HG02798 (cell line): ENCODE measurements at regions not wholly inside any gene's neighbourhood (a gene's known extent, or its start where the extent isn't known, plus 50 kb on each side); places are given as distances from the start of the nearest gene placed in this dataset.
"Not testable (repeated sequence)": the region's sequence is repeated elsewhere in the genome, so short reads cannot be mapped to it uniquely, and the experiment has no call there.

ENCODE experiments used
- ATAC-seq: cut with Tn5 transposase; IDR thresholded peaks from one replicate; pipeline ENCODE4 v1.9.1; 2021; ENCODE audit warnings: mild to moderate bottlenecking; ENCODE audit not compliant: unreplicated experiment, poor library complexity

- no peak for ATAC-seq
Measured at GRCh38 chr9:126162611-126163381, 163.8 kb upstream of the MVB12B start.

- no peak for ATAC-seq
Measured at GRCh38 chr9:126164796-126165525, 161.7 kb upstream of the MVB12B start.

GRCh38 chr9:126165755-126166154 is 160.9 kb upstream of the MVB12B start:
- ATAC-seq: no peak

- ATAC-seq: no peak
Measured at GRCh38 chr9:126166291-126166690, 160.3 kb upstream of the MVB12B start.

DNA sequence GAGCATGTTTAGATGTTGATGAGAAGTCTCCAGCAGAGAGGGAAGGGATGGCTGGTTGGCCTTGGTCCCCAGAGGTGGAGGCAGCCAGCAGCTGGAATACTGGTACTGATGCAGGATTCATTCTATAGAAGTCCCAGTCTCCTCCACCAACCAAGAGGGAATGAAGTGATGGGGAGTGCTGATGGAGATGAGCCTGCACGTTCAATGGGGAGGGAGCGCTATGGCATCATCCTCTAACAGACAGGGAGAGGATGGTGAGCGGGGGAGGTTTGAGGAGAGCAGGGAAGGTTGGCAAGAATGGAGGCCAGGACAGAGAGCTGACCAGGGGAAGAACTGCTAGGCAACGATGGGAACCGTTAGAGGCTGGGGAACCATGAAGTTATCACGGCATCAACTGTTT is 159.8 kb upstream of the MVB12B start:
- ATAC-seq: no peak

- no peak for ATAC-seq
Measured at GRCh38 chr9:126169736-126170135, 156.9 kb upstream of the MVB12B start.

GRCh38 chr9:126170286-126170823 is 156.3 kb upstream of the MVB12B start:
- no peak for ATAC-seq

DNA sequence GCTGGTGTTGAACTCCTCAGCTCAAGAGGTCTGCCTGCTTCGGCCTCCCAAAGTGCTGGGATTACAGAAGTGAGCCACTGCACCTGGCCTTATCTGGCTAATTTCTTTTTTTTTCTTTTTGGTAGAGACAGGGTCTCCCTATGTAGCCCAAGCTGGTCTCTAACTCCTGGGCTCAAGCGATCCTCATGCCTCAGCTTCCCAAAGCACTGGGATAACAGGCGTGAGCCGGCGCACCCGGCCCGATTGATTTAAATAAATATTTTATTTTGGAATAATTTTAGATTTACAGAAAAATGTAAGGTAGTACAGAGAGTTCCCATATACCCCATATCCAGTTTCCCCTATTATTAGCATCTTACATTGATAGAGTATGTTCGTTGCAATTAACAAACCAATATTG is 155.0 kb upstream of the MVB12B start:
- no peak for ATAC-seq

- ATAC-seq: no peak
Measured at GRCh38 chr9:126173401-126173800, 153.2 kb upstream of the MVB12B start.

DNA sequence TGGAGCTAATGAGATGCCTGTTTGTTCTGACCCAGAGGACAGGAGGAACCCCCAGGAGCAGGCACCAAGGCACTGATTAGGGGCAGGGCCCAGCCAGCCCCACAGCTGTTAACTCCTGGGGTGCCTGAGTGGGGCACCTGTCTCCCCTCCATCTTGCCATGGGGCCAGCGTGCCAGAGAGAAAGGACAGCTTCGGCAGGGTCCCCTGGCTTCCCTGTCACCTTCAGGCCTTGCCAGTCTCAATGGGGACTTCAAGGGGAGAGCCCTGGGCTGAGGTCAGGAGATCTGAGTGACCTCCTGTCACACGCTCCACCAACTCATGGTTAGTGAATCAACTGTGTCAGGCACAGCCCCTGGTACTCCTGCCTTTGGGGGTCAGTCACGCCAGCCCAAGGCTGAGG is 152.7 kb upstream of the MVB12B start:
- ATAC-seq: no peak

DNA sequence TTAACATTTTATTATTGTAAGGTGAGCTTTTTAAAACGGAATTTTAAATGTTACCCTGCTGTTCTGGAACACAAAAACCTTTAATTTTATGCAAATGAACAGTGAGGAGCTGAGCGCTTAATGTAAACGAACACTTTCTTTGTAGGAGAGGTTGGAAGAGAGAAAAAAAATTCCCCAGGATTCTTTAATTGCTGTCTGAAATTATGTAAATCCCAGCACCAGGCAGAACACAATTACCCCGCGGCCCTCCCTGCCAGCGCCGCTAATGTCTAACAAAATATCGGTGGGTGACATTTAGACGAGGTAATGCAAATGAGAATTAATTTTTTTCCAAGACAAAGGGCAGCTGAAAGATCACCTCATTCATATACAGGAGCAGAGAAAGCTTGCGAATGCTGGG is 143.4 kb upstream of the MVB12B start:
- ATAC-seq: no peak

- ATAC-seq: not testable (repeated sequence)
Measured at GRCh38 chr9:126190994-126191393, 135.6 kb upstream of the MVB12B start.

DNA sequence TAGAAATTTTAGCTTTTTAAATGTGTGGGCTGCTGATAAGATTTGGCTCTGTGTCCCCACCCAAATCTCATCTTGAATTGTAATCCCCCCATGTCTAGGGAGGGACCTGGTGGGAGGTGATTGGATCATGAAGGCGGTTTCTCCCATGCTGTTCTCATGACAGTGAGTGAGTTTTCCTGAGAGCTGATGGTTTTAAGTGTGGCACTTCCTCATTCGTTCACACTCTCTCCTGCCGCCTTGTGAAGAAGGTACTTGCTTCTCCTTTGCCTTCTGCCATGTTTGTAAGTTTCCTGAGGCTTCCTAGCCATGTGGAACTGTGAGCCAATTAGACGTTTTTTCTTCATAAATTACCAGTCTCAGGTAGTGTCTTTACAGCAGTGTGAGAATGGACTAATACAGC is 127.8 kb upstream of the MVB12B start:
- ATAC-seq: no peak

DNA sequence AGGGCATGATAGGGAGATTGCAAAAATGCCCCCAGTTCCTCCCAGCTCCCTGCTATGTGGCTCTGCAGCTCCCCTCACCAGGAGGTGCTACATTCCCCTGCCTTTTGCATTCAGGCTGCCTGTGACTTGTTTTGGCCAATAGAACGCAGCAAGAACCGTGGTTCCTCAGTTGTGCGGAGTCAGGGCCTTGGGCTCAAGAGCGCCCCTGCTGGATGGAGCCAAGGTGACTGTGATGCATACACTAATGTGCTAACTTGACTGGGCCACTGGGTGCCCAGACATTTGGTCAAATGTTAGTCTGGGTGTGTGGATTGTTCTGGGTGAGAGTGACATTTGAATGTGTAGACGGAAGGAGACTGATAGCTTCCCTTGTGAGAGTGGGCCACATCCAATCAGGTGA is 123.3 kb upstream of the MVB12B start:
- ATAC-seq: no peak

GRCh38 chr9:126204197-126204596 is 122.4 kb upstream of the MVB12B start:
- ATAC-seq: no peak

GRCh38 chr9:126204708-126205225 is 121.9 kb upstream of the MVB12B start:
- ATAC-seq: no peak

DNA sequence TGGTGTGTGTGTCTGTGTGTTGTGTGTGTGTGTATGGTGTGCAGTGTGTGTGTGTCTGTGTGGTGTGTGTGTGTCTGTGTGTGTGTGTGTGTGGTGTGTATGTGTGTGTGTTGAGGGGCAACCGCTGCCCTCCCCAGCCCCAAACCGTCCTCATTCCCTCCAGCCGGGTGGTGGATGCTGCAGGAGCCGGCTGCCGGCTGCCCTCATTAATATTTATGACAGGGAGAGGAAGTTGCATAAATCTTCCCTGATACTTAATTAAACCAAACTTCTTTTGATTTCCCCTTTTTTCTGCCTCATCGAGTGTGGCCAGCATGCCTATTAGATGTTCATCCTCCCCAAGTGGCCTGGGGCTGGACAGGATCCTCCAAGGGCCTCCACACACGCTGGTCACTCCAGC is 121.4 kb upstream of the MVB12B start:
- no peak for ATAC-seq

GRCh38 chr9:126205845-126206498 is 120.7 kb upstream of the MVB12B start:
- no peak for ATAC-seq

DNA sequence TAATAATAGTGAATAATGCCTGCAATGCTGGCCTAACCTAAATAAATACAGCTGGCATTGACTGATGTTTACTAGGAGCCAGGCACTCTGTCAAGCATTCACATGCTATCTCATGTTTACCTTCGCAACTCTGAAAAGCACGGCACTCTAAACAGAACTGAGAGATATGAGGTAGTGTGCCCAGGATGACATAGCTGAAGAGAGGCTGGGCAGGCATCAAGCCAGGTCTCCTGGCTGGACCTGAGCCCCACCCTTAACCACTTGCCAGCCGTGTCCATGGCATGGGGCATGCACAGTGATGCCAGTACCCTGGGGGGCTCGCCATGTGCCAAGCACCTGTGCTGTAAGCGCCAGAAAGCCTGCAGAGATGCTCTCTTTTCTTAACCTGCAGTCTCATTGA is 119.4 kb upstream of the MVB12B start:
- no peak for ATAC-seq

DNA sequence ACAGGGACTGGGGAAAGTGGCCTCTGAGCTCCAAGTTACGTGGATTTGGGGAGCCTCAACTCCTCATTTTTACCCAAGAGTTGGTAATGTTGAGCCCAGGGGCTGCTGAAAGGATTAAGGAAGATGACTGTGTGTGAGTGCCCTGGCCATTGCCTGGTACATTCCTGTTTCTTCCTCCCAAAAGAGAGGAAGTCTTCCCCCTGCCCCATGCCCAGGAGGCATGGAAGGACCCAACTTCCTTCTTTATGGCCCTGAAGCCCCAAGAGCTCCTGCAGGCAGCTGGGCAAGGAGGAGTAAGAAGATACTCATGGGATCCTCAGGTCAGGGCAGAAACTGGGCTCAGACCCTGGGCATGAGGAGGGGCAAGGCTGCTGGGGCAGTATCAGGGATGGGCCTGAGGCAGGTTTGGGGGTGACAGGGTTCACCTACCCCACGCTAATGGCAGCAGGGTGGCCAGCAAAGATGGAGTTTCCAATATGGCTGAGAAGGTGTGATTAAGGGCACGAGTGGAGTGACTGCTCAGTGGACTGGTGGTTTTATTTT is 118.3 kb upstream of the MVB12B start:
- no peak for ATAC-seq
